Hepatocyte (in vitro differentiated cells): ENCODE measurements at regions not wholly inside any gene's neighbourhood (a gene's known extent, or its start where the extent isn't known, plus 50 kb on each side); places are given as distances from the start of the nearest gene placed in this dataset.

ENCODE experiments used
- CTCF ChIP-seq: fragments of 200-600 bp; sonication (generic); IDR thresholded peaks from 2 replicates; pipeline ENCODE4 v1.5.1; 2016; ENCODE audit warnings: antibody characterized with exemption, mild to moderate bottlenecking; ENCODE audit not compliant: poor library complexity
- EZH2 ChIP-seq: fragments of 200-600 bp; sonication (generic); IDR thresholded peaks from 2 replicates; pipeline ENCODE4 v1.6.1; 2016; ENCODE audit warnings: antibody characterized with exemption, mild to moderate bottlenecking, borderline replicate concordance
- EZH2phosphoT487 ChIP-seq: fragments of 200-600 bp; sonication (generic); IDR thresholded peaks from one replicate; pipeline ENCODE4 v1.6.1; 2018; ENCODE audit warnings: antibody characterized with exemption, mild to moderate bottlenecking, low read depth, moderate library complexity; ENCODE audit not compliant: unreplicated experiment, severe bottlenecking

DNA sequence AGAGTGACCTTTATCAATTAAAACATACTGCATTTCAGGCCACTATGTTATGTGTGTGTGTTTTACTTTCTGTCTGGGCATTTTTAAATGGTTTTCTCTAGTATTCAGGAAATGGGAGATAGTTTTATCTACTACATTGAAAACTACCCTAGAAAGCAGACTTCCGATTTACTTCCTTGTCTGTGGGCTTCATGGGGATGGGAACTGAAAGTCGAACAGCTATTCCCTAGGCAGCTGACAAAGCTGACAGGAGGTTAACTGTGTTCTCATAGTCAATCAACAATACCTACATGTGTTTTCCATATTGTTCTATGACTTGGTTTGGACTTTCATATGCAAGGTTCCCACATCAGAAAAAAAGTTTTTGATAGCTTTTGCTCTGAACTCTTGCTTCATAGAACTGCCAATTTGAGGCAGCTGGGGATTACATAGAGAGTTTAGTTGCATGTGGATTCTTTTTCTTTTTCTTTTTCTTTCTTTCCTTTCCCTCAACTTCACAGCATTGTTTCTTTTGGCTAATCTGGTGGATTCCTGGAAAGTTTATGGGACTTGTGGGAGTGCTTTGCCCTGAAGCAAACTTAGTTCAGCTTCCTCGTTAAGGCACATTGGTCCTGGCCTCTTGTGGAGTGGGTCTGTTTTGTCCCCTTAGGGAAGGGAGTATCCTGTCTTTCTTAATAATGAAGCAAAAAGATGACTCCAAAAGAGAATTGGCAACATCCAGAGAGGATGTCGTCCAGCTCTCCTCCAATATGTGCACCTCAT, 327.1 kb upstream of the GIMD1 start:
- TF ChIP-seq EZH2 (no peak), CTCF (no peak), EZH2phosphoT487 (no peak)
